ENCODE measurements at regions not wholly inside any gene's neighbourhood (a gene's known extent, or its start where the extent isn't known, plus 50 kb on each side); places are given as distances from the start of the nearest gene placed in this dataset.

- H3K27ac ChIP-seq: no peak overlapping the region
- no peaks in the 10 kb centered on the region for H3K36me3 ChIP-seq
- H3K27me3 ChIP-seq (replicated peaks): no peaks in the 10 kb centered on the region
- DNase-seq (ENCODE audit: low read depth in 1 of 2, low spot score in 2 of 2): no peak
- H3K4me1 ChIP-seq (replicated peaks): no peaks in the 10 kb centered on the region
- no peak overlapping the region for H3K4me3 ChIP-seq
- no peaks in the 10 kb centered on the region for H3K9me3 ChIP-seq (replicated peaks)
Observed at GRCh38 chrX:39998636-39999406, 98.9 kb downstream of the BCOR start.

Measured in SJSA1 (cell line).